ENCODE measurements at regions not wholly inside any gene's neighbourhood (a gene's known extent, or its start where the extent isn't known, plus 50 kb on each side); places are given as distances from the start of the nearest gene placed in this dataset.

DNA sequence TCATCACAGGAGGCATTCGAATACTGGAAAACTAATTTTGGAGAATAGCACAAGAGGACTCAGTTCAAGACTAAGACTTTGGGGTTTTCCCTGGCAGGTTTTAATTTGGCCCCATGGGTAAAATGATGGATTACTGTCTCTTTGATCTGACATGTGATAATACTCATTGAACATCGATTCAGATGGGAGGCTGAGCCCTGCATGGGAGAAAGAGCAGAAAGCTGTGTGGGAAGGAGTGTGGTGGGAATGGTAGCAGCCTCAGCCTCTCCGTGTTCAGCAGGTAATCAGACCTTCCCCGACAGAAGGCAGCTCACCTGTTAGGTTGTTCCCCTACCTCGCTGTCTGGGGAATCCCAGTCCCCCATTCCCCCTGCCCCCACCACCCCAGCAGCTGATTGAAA, 124.7 kb upstream of the TNRC6C start:
- TF ChIP-seq, protein P1, sequence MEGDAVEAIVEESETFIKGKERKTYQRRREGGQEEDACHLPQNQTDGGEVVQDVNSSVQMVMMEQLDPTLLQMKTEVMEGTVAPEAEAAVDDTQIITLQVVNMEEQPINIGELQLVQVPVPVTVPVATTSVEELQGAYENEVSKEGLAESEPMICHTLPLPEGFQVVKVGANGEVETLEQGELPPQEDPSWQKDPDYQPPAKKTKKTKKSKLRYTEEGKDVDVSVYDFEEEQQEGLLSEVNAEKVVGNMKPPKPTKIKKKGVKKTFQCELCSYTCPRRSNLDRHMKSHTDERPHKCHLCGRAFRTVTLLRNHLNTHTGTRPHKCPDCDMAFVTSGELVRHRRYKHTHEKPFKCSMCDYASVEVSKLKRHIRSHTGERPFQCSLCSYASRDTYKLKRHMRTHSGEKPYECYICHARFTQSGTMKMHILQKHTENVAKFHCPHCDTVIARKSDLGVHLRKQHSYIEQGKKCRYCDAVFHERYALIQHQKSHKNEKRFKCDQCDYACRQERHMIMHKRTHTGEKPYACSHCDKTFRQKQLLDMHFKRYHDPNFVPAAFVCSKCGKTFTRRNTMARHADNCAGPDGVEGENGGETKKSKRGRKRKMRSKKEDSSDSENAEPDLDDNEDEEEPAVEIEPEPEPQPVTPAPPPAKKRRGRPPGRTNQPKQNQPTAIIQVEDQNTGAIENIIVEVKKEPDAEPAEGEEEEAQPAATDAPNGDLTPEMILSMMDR (IDR thresholded peaks at IDR 0.05; ENCODE audit: insufficient read depth, low read length, poor library complexity, severe bottlenecking), result no peak
- TF ChIP-seq EZH2phosphoT487 (conservative IDR thresholded peaks at IDR 0.05; ENCODE audit: low read length), result no peak
